T-cell (primary cell): ENCODE measurements at regions not wholly inside any gene's neighbourhood (a gene's known extent, or its start where the extent isn't known, plus 50 kb on each side); places are given as distances from the start of the nearest gene placed in this dataset.

ENCODE experiments used
- ATAC-seq, 4 experiments: fragments of 200-7000 bp in 3 of 4; fragments of 150-1000 bp in 1 of 4; cut with Tn5 transposase; replicated peaks in 1 of 4; 1 replicate in 3 of 4; 2 replicates in 1 of 4; pipeline ENCODE4 v1.10.0; 2021; ENCODE audit warnings: moderate library complexity in 3 of 4, mild to moderate bottlenecking in 2 of 4, moderate number of reproducible peaks in 1 of 4
- CTCF ChIA-PET, 2 donors: fragments of 300-600 bp; sonication (Branson Sonifier 250); formaldehyde crosslinking; loops; one replicate each; lab custom pipeline; 2022; ENCODE audit warnings: antibody characterized with exemption in 2 of 2; lab: Charles Lee
- POLR2A ChIA-PET, 2 donors: fragments of 300-600 bp; sonication (Branson Sonifier 250); formaldehyde crosslinking; loops; one replicate each; lab custom pipeline; 2022; ENCODE audit warnings: antibody characterized with exemption in 2 of 2; lab: Charles Lee
- DNase-seq, 35 experiments: peaks; one replicate each; pipeline versions ENCODE4 v3.0.0 to v3.0.0-alpha.2; 2013 to 2023
- H3K27ac ChIP-seq: one replicate; pipeline ENCODE4 v1.5.1; 2013; ENCODE audit warnings: low read length
- H3K27me3 ChIP-seq, 2 experiments: replicated peaks in 1 of 2; 1 replicate in 1 of 2; 2 replicates in 1 of 2; pipeline versions ENCODE4 v1.6.1 to v1.7.0; 2013; ENCODE audit warnings: low read length in 1 of 2, mixed read lengths in 1 of 2; ENCODE audit not compliant: control insufficient read depth in 2 of 2, insufficient read depth in 2 of 2; ENCODE audit errors: extremely low read depth in 1 of 2
- H3K36me3 ChIP-seq, 2 donors: 1 replicate in 1 of 2; 2 replicates in 1 of 2; pipeline versions ENCODE4 v1.6.1 to v1.7.0; 2013; ENCODE audit warnings: low read length in 1 of 2; ENCODE audit not compliant: control insufficient read depth in 2 of 2, insufficient read depth in 1 of 2; ENCODE audit errors: extremely low read depth in 1 of 2
- H3K4me1 ChIP-seq, 2 experiments: 1 replicate in 1 of 2; 2 replicates in 1 of 2; pipeline versions ENCODE4 v1.6.1 to v1.7.0; 2013; ENCODE audit warnings: low read length in 2 of 2, mixed read lengths in 1 of 2; ENCODE audit not compliant: insufficient read depth in 2 of 2, control insufficient read depth in 1 of 2; ENCODE audit errors: extremely low read depth in 1 of 2
- H3K4me3 ChIP-seq, 2 donors: 1 replicate in 1 of 2; 2 replicates in 1 of 2; pipeline versions ENCODE4 v1.5.1 to v1.7.0; 2013; ENCODE audit warnings: mild to moderate bottlenecking in 2 of 2, low read length in 1 of 2, moderate library complexity in 1 of 2; ENCODE audit not compliant: control insufficient read depth in 1 of 2; ENCODE audit errors: extremely low read depth in 1 of 2
- H3K9me3 ChIP-seq: 2 replicates; pipeline ENCODE4 v1.7.0; 2013
- H3K27ac Mint-ChIP-seq, 2 donors: one replicate each; pipeline ENCODE4 v1.8.0; 2020 to 2021; ENCODE audit warnings: mild to moderate bottlenecking in 2 of 2, mixed read lengths in 2 of 2
- H3K27me3 Mint-ChIP-seq, 2 donors: one replicate each; pipeline ENCODE4 v1.8.0; 2021 to 2022; ENCODE audit warnings: mixed read lengths in 2 of 2
- H3K36me3 Mint-ChIP-seq: one replicate; pipeline ENCODE4 v1.8.0; 2021; ENCODE audit warnings: mixed read lengths
- H3K4me1 Mint-ChIP-seq, 3 donors: one replicate each; pipeline ENCODE4 v1.8.0; 2020 to 2022; ENCODE audit warnings: mixed read lengths in 3 of 3, mild to moderate bottlenecking in 1 of 3
- H3K4me3 Mint-ChIP-seq, 3 donors: one replicate each; pipeline ENCODE4 v1.8.0; 2020 to 2022; ENCODE audit warnings: mild to moderate bottlenecking in 3 of 3, mixed read lengths in 3 of 3, moderate library complexity in 3 of 3
- H3K9me3 Mint-ChIP-seq, 3 donors: one replicate each; pipeline ENCODE4 v1.8.0; 2020 to 2022; ENCODE audit warnings: mixed read lengths in 3 of 3
- WGBS: methylation state at CpG from one replicate; pipeline ENCODE4 v1.1.5; 2013; ENCODE audit warnings: missing lambda C conversion rate; ENCODE audit not compliant: insufficient coverage; 5-methylcytosine and 5-hydroxymethylcytosine counted together

GRCh38 chr6:7664003-7664402 is 61.9 kb upstream of the BMP6 start:
- no peak overlapping the region for H3K4me3 Mint-ChIP-seq
- H3K27ac ChIP-seq: no peak overlapping the region
- H3K27me3 Mint-ChIP-seq: peaks cover 20 to 21% of the 10 kb centered on the region in 2 donors
- no peaks in the 10 kb centered on the region for H3K9me3 Mint-ChIP-seq
- POLR2A ChIA-PET: no interaction called here
- H3K36me3 ChIP-seq: no peaks in the 10 kb centered on the region
- no peak for DNase-seq
- CTCF ChIA-PET: no interaction called here
- H3K36me3 Mint-ChIP-seq: no peaks in the 10 kb centered on the region
- WGBS: no CpG with 5 or more reads among the region's 1 CpG
- ATAC-seq: no peak
- no peaks in the 10 kb centered on the region for H3K9me3 ChIP-seq
- H3K27me3 ChIP-seq: peaks cover 0 to 12% of the 10 kb centered on the region in 2 experiments
- no peaks in the 10 kb centered on the region for H3K4me1 Mint-ChIP-seq
- no peak overlapping the region for H3K4me3 ChIP-seq
- H3K27ac Mint-ChIP-seq: no peak overlapping the region
- H3K4me1 ChIP-seq: no peaks in the 10 kb centered on the region

- CTCF ChIA-PET: no interaction called here
Measured at GRCh38 chr6:7668936-7669335, 57.0 kb upstream of the BMP6 start.

GRCh38 chr6:7669742-7670141 is 56.2 kb upstream of the BMP6 start:
- H3K27ac ChIP-seq: no peak overlapping the region
- no peak for DNase-seq
- no peak for ATAC-seq
- no peaks in the 10 kb centered on the region for H3K4me1 ChIP-seq
- Mint-ChIP-seq H3K36me3 (no peaks in the 10 kb centered on the region), H3K27me3 (peaks cover 13 to 18% of the 10 kb centered on the region in 2 donors), H3K4me1 (no peaks in the 10 kb centered on the region), H3K9me3 (no peaks in the 10 kb centered on the region), H3K27ac (no peak overlapping the region), H3K4me3 (no peak overlapping the region)
- H3K9me3 ChIP-seq: no peaks in the 10 kb centered on the region
- WGBS: no CpG with 5 or more reads among the region's 4 CpGs
- POLR2A ChIA-PET: no interaction called here
- CTCF ChIA-PET: interaction anchor here in 1 of 2 donors (0.7 kb wide), 1 partner anchor 429 kb away, joined by 3 read pairs; no protein-coding TSS in a partner anchor
- H3K4me3 ChIP-seq: no peak overlapping the region
- no peaks in the 10 kb centered on the region for H3K36me3 ChIP-seq
- H3K27me3 ChIP-seq: peaks cover 0 to 28% of the 10 kb centered on the region in 2 experiments

More at GRCh38 chr6:7668936-7669335, 57.0 kb upstream of the BMP6 start:
- no peak overlapping the region for H3K4me3 ChIP-seq
- no peaks in the 10 kb centered on the region for H3K9me3 Mint-ChIP-seq
- no peaks in the 10 kb centered on the region for H3K9me3 ChIP-seq
- POLR2A ChIA-PET: no interaction called here
- no peaks in the 10 kb centered on the region for H3K36me3 ChIP-seq
- no peaks in the 10 kb centered on the region for H3K4me1 Mint-ChIP-seq
- peaks cover 0 to 24% of the 10 kb centered on the region in 2 experiments for H3K27me3 ChIP-seq
- H3K4me1 ChIP-seq: no peaks in the 10 kb centered on the region
- H3K36me3 Mint-ChIP-seq: no peaks in the 10 kb centered on the region
- WGBS: no CpG with 5 or more reads among the region's 1 CpG
- H3K4me3 Mint-ChIP-seq: no peak overlapping the region
- DNase-seq (no peak), ATAC-seq (no peak)
- H3K27ac Mint-ChIP-seq: no peak overlapping the region
- H3K27ac ChIP-seq: no peak overlapping the region
- H3K27me3 Mint-ChIP-seq: peaks cover 13 to 18% of the 10 kb centered on the region in 2 donors

DNA sequence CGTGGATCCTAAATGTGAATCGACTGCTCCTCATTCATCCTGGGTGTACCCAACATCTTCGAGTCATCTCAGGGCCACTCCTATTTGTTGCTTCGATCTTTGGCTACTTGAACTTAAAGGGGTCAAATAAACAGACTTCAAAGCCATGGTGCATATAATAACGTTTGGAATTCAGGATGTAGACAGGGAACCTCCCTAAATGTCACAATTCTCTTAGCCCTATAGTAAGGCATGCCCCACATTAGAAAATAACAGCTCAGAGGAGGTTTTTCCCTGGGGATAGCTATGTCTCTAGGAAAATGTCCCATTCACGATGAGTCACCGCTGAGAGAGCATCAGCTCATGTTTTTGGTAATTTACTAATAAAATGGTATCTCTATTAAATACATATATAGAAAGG is 54.8 kb upstream of the BMP6 start:
- Mint-ChIP-seq H3K4me1 (no peaks in the 10 kb centered on the region), H3K27me3 (peaks cover 13 to 18% of the 10 kb centered on the region in 2 donors), H3K9me3 (no peaks in the 10 kb centered on the region), H3K36me3 (no peaks in the 10 kb centered on the region), H3K27ac (no peak overlapping the region), H3K4me3 (no peak overlapping the region)
- ChIA-PET CTCF (interaction anchor here in 1 of 2 donors (0.9 kb wide), 1 partner anchor 13 kb away, joined by 3 read pairs; no protein-coding TSS in a partner anchor), POLR2A (no interaction called here)
- no peak for ATAC-seq
- no peak overlapping the region for H3K27ac ChIP-seq
- H3K36me3 ChIP-seq: no peaks in the 10 kb centered on the region
- no peak for DNase-seq
- no peak overlapping the region for H3K4me3 ChIP-seq
- H3K9me3 ChIP-seq: no peaks in the 10 kb centered on the region
- WGBS: 81% methylated on average over 2 of the region's 7 CpGs
- H3K4me1 ChIP-seq: no peaks in the 10 kb centered on the region
- peaks cover 0 to 28% of the 10 kb centered on the region in 2 experiments for H3K27me3 ChIP-seq

GRCh38 chr6:7671581-7671980 is 54.3 kb upstream of the BMP6 start:
- H3K4me1 Mint-ChIP-seq: no peaks in the 10 kb centered on the region
- H3K4me3 Mint-ChIP-seq: no peak overlapping the region
- H3K9me3 ChIP-seq: no peaks in the 10 kb centered on the region
- H3K27me3 Mint-ChIP-seq: peaks cover 13 to 18% of the 10 kb centered on the region in 2 donors
- H3K36me3 ChIP-seq: no peaks in the 10 kb centered on the region
- ATAC-seq (no peak), DNase-seq (no peak)
- ChIA-PET CTCF (no interaction called here), POLR2A (interaction anchor here in 1 of 2 donors (0.7 kb wide), 1 partner anchor 25 kb away, joined by 3 read pairs; no protein-coding TSS in a partner anchor)
- H3K27ac Mint-ChIP-seq: no peak overlapping the region
- no peaks in the 10 kb centered on the region for H3K36me3 Mint-ChIP-seq
- no CpG with 5 or more reads among the region's 3 CpGs for WGBS
- H3K9me3 Mint-ChIP-seq: no peaks in the 10 kb centered on the region
- H3K4me3 ChIP-seq: no peak overlapping the region
- no peak overlapping the region for H3K27ac ChIP-seq
- no peaks in the 10 kb centered on the region for H3K4me1 ChIP-seq
- H3K27me3 ChIP-seq: peaks cover 0 to 28% of the 10 kb centered on the region in 2 experiments

DNA sequence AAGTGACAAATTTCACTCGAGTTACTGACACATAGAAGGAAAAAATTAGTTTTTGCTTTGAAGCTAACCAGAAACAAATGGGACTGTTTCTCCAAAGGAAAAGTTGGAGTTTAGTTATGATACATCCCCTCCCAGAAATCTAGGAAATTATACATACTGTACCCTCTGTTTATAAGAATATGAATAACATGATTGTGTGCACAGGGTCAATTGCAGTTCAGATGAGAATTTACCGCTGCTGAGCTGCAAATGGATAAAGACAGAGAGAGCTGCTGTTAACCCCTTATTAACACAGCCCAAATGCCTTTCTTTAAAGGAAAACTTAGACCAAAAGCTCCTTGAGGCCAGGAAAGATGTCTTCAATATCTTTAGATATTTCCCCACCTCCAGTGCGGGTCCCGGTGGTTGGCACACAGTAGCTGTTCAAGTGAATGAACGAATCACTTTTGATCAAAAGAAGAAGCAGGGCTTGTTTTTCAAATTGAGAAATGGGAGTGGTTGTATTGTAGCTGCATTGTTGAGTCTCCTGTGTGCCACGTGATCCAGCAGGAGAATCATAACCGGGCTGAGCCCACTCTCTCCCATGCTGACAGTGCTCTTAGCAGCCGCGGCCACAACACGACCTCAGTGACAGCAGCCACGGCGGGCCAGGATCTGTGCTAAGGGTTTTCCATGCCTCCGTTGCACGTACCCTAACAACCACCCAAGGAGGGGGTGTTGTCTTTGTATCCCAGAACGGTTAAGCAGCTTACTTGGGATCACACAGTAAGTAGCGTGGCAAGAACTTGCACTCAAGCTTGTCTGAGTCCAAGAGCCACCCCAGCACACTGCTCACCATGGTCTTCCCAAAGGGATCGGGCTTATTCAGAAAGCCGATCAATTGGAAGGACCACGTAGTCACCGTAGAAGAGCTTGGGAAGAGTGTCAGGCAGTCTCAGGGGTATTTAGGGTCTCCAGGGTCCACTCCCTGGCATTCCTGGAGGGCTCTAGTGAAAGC is 53.5 kb upstream of the BMP6 start:
- no peaks in the 10 kb centered on the region for H3K36me3 ChIP-seq
- no peak overlapping the region for H3K4me3 Mint-ChIP-seq
- no peak overlapping the region for H3K4me3 ChIP-seq
- ChIA-PET POLR2A (interaction anchor here in 1 of 2 donors (0.7 kb wide), 1 partner anchor 26 kb away, joined by 3 read pairs; no protein-coding TSS in a partner anchor), CTCF (no interaction called here)
- peaks cover 0 to 25% of the 10 kb centered on the region in 2 experiments for H3K27me3 ChIP-seq
- H3K27ac Mint-ChIP-seq: no peak overlapping the region
- H3K4me1 Mint-ChIP-seq: no peaks in the 10 kb centered on the region
- no peak overlapping the region for H3K27ac ChIP-seq
- WGBS: 74% methylated on average over 2 of the region's 20 CpGs
- no peaks in the 10 kb centered on the region for H3K9me3 ChIP-seq
- no peaks in the 10 kb centered on the region for H3K36me3 Mint-ChIP-seq
- no peaks in the 10 kb centered on the region for H3K9me3 Mint-ChIP-seq
- DNase-seq: no peak
- H3K4me1 ChIP-seq: no peaks in the 10 kb centered on the region
- ATAC-seq: no peak
- peaks cover 13 to 15% of the 10 kb centered on the region in 2 donors for H3K27me3 Mint-ChIP-seq
